A673 (cell line): ENCODE measurements at regions not wholly inside any gene's neighbourhood (a gene's known extent, or its start where the extent isn't known, plus 50 kb on each side); places are given as distances from the start of the nearest gene placed in this dataset.

ENCODE experiments used
- BruUV-seq: library from RNA; stranded (reverse); fragments of 400-500 nt; replicated peaks from 2 replicates; lab custom pipeline; 2021; lab: Mats Ljungman, UMichigan
- CTCF ChIA-PET: fragments of 300-600 bp; sonication (Branson Sonifier 250); formaldehyde crosslinking; loops from one replicate; lab custom pipeline; 2022; ENCODE audit warnings: antibody characterized with exemption; lab: Charles Lee
- POLR2A ChIA-PET: fragments of 300-600 bp; sonication (Branson Sonifier 250); formaldehyde crosslinking; loops from one replicate; lab custom pipeline; 2022; ENCODE audit warnings: antibody characterized with exemption; ENCODE audit not compliant: low non-redundant PET; lab: Charles Lee
- DNase-seq: peaks from one replicate; pipeline ENCODE4 v3.0.0-alpha.2; 2015; ENCODE audit warnings: low spot score
- H3K27ac ChIP-seq: fragments of 200-600 bp; sonication (generic); 2 replicates; pipeline ENCODE4 v1.5.1; 2016; ENCODE audit warnings: mixed run types, low read depth, mild to moderate bottlenecking, mixed read lengths, antibody characterized with exemption, low read length; ENCODE audit not compliant: poor library complexity, severe bottlenecking
- H3K27me3 ChIP-seq: fragments of 200-600 bp; sonication (generic); replicated peaks from 2 replicates; pipeline ENCODE4 v1.6.1; 2017; ENCODE audit warnings: mixed run types, low read depth, mild to moderate bottlenecking, mixed read lengths, antibody characterized with exemption, low read length; ENCODE audit not compliant: insufficient read depth, poor library complexity
- H3K36me3 ChIP-seq: fragments of 200-600 bp; sonication (generic); 2 replicates; pipeline ENCODE4 v1.6.1; 2016; ENCODE audit warnings: mixed run types, mild to moderate bottlenecking, mixed read lengths, antibody characterized with exemption, low read length; ENCODE audit not compliant: insufficient read depth, poor library complexity, severe bottlenecking
- H3K4me1 ChIP-seq: fragments of 200-600 bp; sonication (generic); 2 replicates; pipeline ENCODE4 v1.6.1; 2017; ENCODE audit warnings: mixed run types, mild to moderate bottlenecking, mixed read lengths, antibody characterized with exemption, low read length; ENCODE audit not compliant: insufficient read depth, poor library complexity, severe bottlenecking
- H3K4me3 ChIP-seq: fragments of 200-600 bp; sonication (generic); 2 replicates; pipeline ENCODE4 v1.5.1; 2016; ENCODE audit warnings: low read depth, mixed run types, mild to moderate bottlenecking, mixed read lengths, low read length; ENCODE audit not compliant: poor library complexity, severe bottlenecking
- H3K9me3 ChIP-seq: fragments of 200-600 bp; sonication (generic); 2 replicates; pipeline ENCODE4 v1.6.1; 2016; ENCODE audit warnings: mixed run types, low read depth, mild to moderate bottlenecking, mixed read lengths, antibody characterized with exemption, low read length; ENCODE audit not compliant: poor library complexity, severe bottlenecking
- CTCF ChIP-seq: fragments of 300-800, 200-600 bp; sonication (generic); conservative IDR thresholded peaks from 2 replicates; pipeline ENCODE4 v1.5.1; 2017; ENCODE audit warnings: low read depth, mild to moderate bottlenecking, antibody characterized with exemption, low read length, moderate library complexity, mixed read lengths
- EZH2 ChIP-seq: fragments of 200-600 bp; sonication (generic); IDR thresholded peaks from 2 replicates; pipeline ENCODE4 v1.6.1; 2017; ENCODE audit warnings: borderline replicate concordance, low read depth, mild to moderate bottlenecking, mixed read lengths, antibody characterized with exemption, low read length; ENCODE audit not compliant: poor library complexity, severe bottlenecking
- intact Hi-C: fragments of 100-400 bp; cut with micrococcal nuclease; formaldehyde crosslinking; loops from one replicate; pipeline ENCODE4 v1.10.0; 2022; ENCODE audit not compliant: unreplicated experiment

- CTCF ChIA-PET = no interaction called here
- TF ChIP-seq EZH2 (no peak), CTCF (no peak)
- intact Hi-C loops = no loop called here
- Histone ChIP-seq H3K4me1 (no peaks in the 10 kb centered on the region), H3K36me3 (no peaks in the 10 kb centered on the region), H3K27me3 (no peaks in the 10 kb centered on the region), H3K27ac (no peak overlapping the region), H3K4me3 (no peak overlapping the region), H3K9me3 (no peaks in the 10 kb centered on the region)
- POLR2A ChIA-PET = interaction anchor here (0.7 kb wide), 1 partner anchor 233 kb away, joined by 3 read pairs; no protein-coding TSS in a partner anchor
- no peak for DNase-seq
- BruUV-seq = no TSS peak
These were observed 240.5 kb upstream of the MYT1L start for GRCh38 chr2:2571301-2572150.

- no TSS peak for BruUV-seq
- H3K9me3 ChIP-seq = no peaks in the 10 kb centered on the region
- H3K27ac ChIP-seq = no peak overlapping the region
- no peak overlapping the region for H3K4me3 ChIP-seq
- intact Hi-C loops = no loop called here
- no peaks in the 10 kb centered on the region for H3K4me1 ChIP-seq
- no peak for TF ChIP-seq EZH2
- TF ChIP-seq CTCF = no peak
- no peaks in the 10 kb centered on the region for H3K27me3 ChIP-seq
- H3K36me3 ChIP-seq = no peaks in the 10 kb centered on the region
- no peak for DNase-seq
- ChIA-PET CTCF (no interaction called here), POLR2A (interaction anchor here (0.7 kb wide), 1 partner anchor 233 kb away, joined by 3 read pairs; no protein-coding TSS in a partner anchor)
These were observed 239.8 kb upstream of the MYT1L start for GRCh38 chr2:2570871-2571270.

- intact Hi-C loops = no loop called here
- TF ChIP-seq EZH2 (no peak), CTCF (no peak)
These were observed 239.3 kb upstream of the MYT1L start for GRCh38 chr2:2570360-2570759.

More at GRCh38 chr2:2570360-2570759, 239.3 kb upstream of the MYT1L start:
- ChIA-PET POLR2A (no interaction called here), CTCF (no interaction called here)
- H3K9me3 ChIP-seq = no peaks in the 10 kb centered on the region
- no peaks in the 10 kb centered on the region for H3K4me1 ChIP-seq
- no TSS peak for BruUV-seq
- H3K27ac ChIP-seq = no peak overlapping the region
- H3K4me3 ChIP-seq = no peak overlapping the region
- no peak for DNase-seq
- no peaks in the 10 kb centered on the region for H3K27me3 ChIP-seq
- H3K36me3 ChIP-seq = no peaks in the 10 kb centered on the region
